ENCODE measurements at regions not wholly inside any gene's neighbourhood (a gene's known extent, or its start where the extent isn't known, plus 50 kb on each side); places are given as distances from the start of the nearest gene placed in this dataset.

- Mint-ChIP-seq H3K27ac (ENCODE audit: unreplicated experiment) (no peak overlapping the region), H3K9me3 (ENCODE audit: unreplicated experiment) (no peaks in the 10 kb centered on the region), H3K4me1 (ENCODE audit: low read depth, unreplicated experiment) (peaks cover 8% of the 10 kb centered on the region), H3K4me3 (ENCODE audit: unreplicated experiment) (no peak overlapping the region), H3K27me3 (ENCODE audit: unreplicated experiment) (no peaks in the 10 kb centered on the region), H3K36me3 (ENCODE audit: unreplicated experiment) (no peaks in the 10 kb centered on the region)
- no peak for TF ChIP-seq CTCF (IDR thresholded peaks at IDR 0.05; ENCODE audit: partially characterized antibody, unreplicated experiment)
- DNase-seq = no peak
These were observed 154.2 kb downstream of the ZNF486 start for GRCh38 chr19:20321139-20321763.

- Mint-ChIP-seq H3K27ac (ENCODE audit: unreplicated experiment) (no peak overlapping the region), H3K4me1 (ENCODE audit: low read depth, unreplicated experiment) (peaks cover 8% of the 10 kb centered on the region), H3K36me3 (ENCODE audit: unreplicated experiment) (no peaks in the 10 kb centered on the region), H3K27me3 (ENCODE audit: unreplicated experiment) (no peaks in the 10 kb centered on the region), H3K9me3 (ENCODE audit: unreplicated experiment) (no peaks in the 10 kb centered on the region), H3K4me3 (ENCODE audit: unreplicated experiment) (no peak overlapping the region)
- DNase-seq = no peak
- no peak for TF ChIP-seq CTCF (IDR thresholded peaks at IDR 0.05; ENCODE audit: partially characterized antibody, unreplicated experiment)
These were observed 153.2 kb downstream of the ZNF486 start for GRCh38 chr19:20320191-20320590.

GRCh38 chr19:20318616-20319015 lies 151.6 kb downstream of the ZNF486 start:
- Mint-ChIP-seq H3K4me3 (ENCODE audit: unreplicated experiment) (no peak overlapping the region), H3K27me3 (ENCODE audit: unreplicated experiment) (no peaks in the 10 kb centered on the region), H3K36me3 (ENCODE audit: unreplicated experiment) (no peaks in the 10 kb centered on the region), H3K9me3 (ENCODE audit: unreplicated experiment) (peaks cover 1% of the 10 kb centered on the region), H3K27ac (ENCODE audit: unreplicated experiment) (no peak overlapping the region), H3K4me1 (ENCODE audit: low read depth, unreplicated experiment) (no peaks in the 10 kb centered on the region)
- no peak for DNase-seq
- TF ChIP-seq CTCF (IDR thresholded peaks at IDR 0.05; ENCODE audit: partially characterized antibody, unreplicated experiment) = no peak

- no peaks in the 10 kb centered on the region for H3K27me3 Mint-ChIP-seq (ENCODE audit: unreplicated experiment)
- no peaks in the 10 kb centered on the region for H3K4me1 Mint-ChIP-seq (ENCODE audit: low read depth, unreplicated experiment)
- TF ChIP-seq CTCF (IDR thresholded peaks at IDR 0.05; ENCODE audit: partially characterized antibody, unreplicated experiment) = no peak
- H3K9me3 Mint-ChIP-seq (ENCODE audit: unreplicated experiment) = peaks cover 2% of the 10 kb centered on the region
- H3K36me3 Mint-ChIP-seq (ENCODE audit: unreplicated experiment) = no peaks in the 10 kb centered on the region
- no peak overlapping the region for H3K27ac Mint-ChIP-seq (ENCODE audit: unreplicated experiment)
- no peak overlapping the region for H3K4me3 Mint-ChIP-seq (ENCODE audit: unreplicated experiment)
- DNase-seq = no peak
These were observed 148.5 kb downstream of the ZNF486 start for GRCh38 chr19:20315543-20315942.

GRCh38 chr19:20313894-20314293 lies 146.9 kb downstream of the ZNF486 start:
- peak overlapping the region; percentile 54 for H3K27ac Mint-ChIP-seq (ENCODE audit: unreplicated experiment)
- no peak for DNase-seq
- no peak overlapping the region for H3K4me3 Mint-ChIP-seq (ENCODE audit: unreplicated experiment)
- TF ChIP-seq CTCF (IDR thresholded peaks at IDR 0.05; ENCODE audit: partially characterized antibody, unreplicated experiment) = no peak
- H3K27me3 Mint-ChIP-seq (ENCODE audit: unreplicated experiment) = no peaks in the 10 kb centered on the region
- peaks cover 2% of the 10 kb centered on the region for H3K9me3 Mint-ChIP-seq (ENCODE audit: unreplicated experiment)
- no peaks in the 10 kb centered on the region for H3K4me1 Mint-ChIP-seq (ENCODE audit: low read depth, unreplicated experiment)
- H3K36me3 Mint-ChIP-seq (ENCODE audit: unreplicated experiment) = no peaks in the 10 kb centered on the region

All from glutamatergic neuron (in vitro differentiated cells).